Endothelial cell of umbilical vein (primary cell): ENCODE measurements at regions not wholly inside any gene's neighbourhood (a gene's known extent, or its start where the extent isn't known, plus 50 kb on each side); places are given as distances from the start of the nearest gene placed in this dataset.

Experiments used
- BruUV-seq: library from RNA; stranded (reverse); fragments of 400-500 nt; replicated peaks from 2 replicates; lab custom pipeline; 2021; lab: Mats Ljungman, UMichigan
- CTCF ChIA-PET: fragments of 300-600, 350-600 bp; sonication (Branson Sonifier 250); formaldehyde crosslinking; loops from one replicate; lab custom pipeline; 2021; ENCODE audit warnings: antibody characterized with exemption, inconsistent platforms; lab: Charles Lee
- POLR2A ChIA-PET: fragments of 300-600, 350-600 bp; sonication (Branson Sonifier 250); formaldehyde crosslinking; loops from one replicate; lab custom pipeline; 2021; ENCODE audit warnings: antibody characterized with exemption, inconsistent platforms; lab: Charles Lee
- DNase-seq: peaks from one replicate; pipeline ENCODE4 v3.0.0-alpha.2; 2011; ENCODE audit warnings: low read depth, low spot score
- FAIRE-seq: peaks from 2 replicates; lab custom pipeline; 2011; peaks lifted over from hg19 to GRCh38; lab: Jason Lieb, UNC
- H2AFZ ChIP-seq: 2 replicates; pipeline ENCODE4 v1.6.0; 2012; ENCODE audit warnings: low read depth, low read length, control low read depth, inconsistent platforms
- H3K27ac ChIP-seq: 2 replicates; pipeline ENCODE4 v1.5.1; 2011; ENCODE audit warnings: low read depth, mild to moderate bottlenecking, control low read depth, low read length, moderate library complexity; ENCODE audit not compliant: insufficient read depth
- H3K27me3 ChIP-seq, 2 experiments: 2 replicates each; pipeline versions ENCODE4 v1.6.0 to v1.6.1; 2011; ENCODE audit warnings: low read length in 2 of 2, mixed read lengths in 1 of 2; ENCODE audit not compliant: control insufficient read depth in 2 of 2, insufficient read depth in 2 of 2
- H3K36me3 ChIP-seq, 2 experiments: 2 replicates in 1 of 2; 3 replicates in 1 of 2; pipeline ENCODE4 v1.5.1; 2011; ENCODE audit warnings: low read length in 2 of 2, mild to moderate bottlenecking in 1 of 2, moderate library complexity in 1 of 2; ENCODE audit not compliant: control insufficient read depth in 2 of 2, insufficient read depth in 2 of 2; ENCODE audit errors: extremely low read depth in 1 of 2
- H3K4me1 ChIP-seq: 3 replicates; pipeline ENCODE4 v1.5.1; 2011; ENCODE audit warnings: mild to moderate bottlenecking, low read length; ENCODE audit not compliant: control insufficient read depth, insufficient read depth; ENCODE audit errors: extremely low read depth
- H3K4me2 ChIP-seq: 2 replicates; pipeline ENCODE4 v1.6.1; 2011; ENCODE audit warnings: low read length, control low read depth, mixed read lengths; ENCODE audit not compliant: insufficient read depth
- H3K4me3 ChIP-seq, 3 experiments: fragments of 200-600 bp in 1 of 3; sonication (generic), shearing (Covaris generic) in 1 of 3; replicated peaks in 1 of 3; 2 replicates each; pipeline ENCODE4 v1.5.1; 2011 to 2016; ENCODE audit warnings: control low read depth in 3 of 3, low read length in 3 of 3, mild to moderate bottlenecking in 2 of 3, inconsistent platforms in 1 of 3, low read depth in 1 of 3, moderate library complexity in 1 of 3; ENCODE audit not compliant: insufficient read depth in 1 of 3
- H3K79me2 ChIP-seq: 2 replicates; pipeline ENCODE4 v1.6.0; 2012; ENCODE audit warnings: low read length, inconsistent platforms; ENCODE audit not compliant: control insufficient read depth, insufficient read depth
- H3K9ac ChIP-seq: replicated peaks from 2 replicates; pipeline ENCODE3; 2011; ENCODE audit warnings: low read length, control low read depth; ENCODE audit not compliant: insufficient read depth; ENCODE audit errors: extremely low read depth
- H3K9me1 ChIP-seq: replicated peaks from 3 replicates; pipeline ENCODE4 v1.6.0; 2011; ENCODE audit warnings: mild to moderate bottlenecking, low read length; ENCODE audit not compliant: control insufficient read depth, insufficient read depth; ENCODE audit errors: extremely low read depth
- H3K9me3 ChIP-seq: replicated peaks from 2 replicates; pipeline ENCODE4 v1.5.1; 2012; ENCODE audit warnings: low read length, inconsistent platforms; ENCODE audit not compliant: control insufficient read depth, insufficient read depth
- H4K20me1 ChIP-seq: replicated peaks from 2 replicates; pipeline ENCODE3; 2011; ENCODE audit warnings: mild to moderate bottlenecking, low read length; ENCODE audit not compliant: control insufficient read depth, insufficient read depth; ENCODE audit errors: extremely low read depth
- EZH2 ChIP-seq: IDR thresholded peaks from 2 replicates; pipeline ENCODE4 v1.6.1; 2012; ENCODE audit warnings: borderline replicate concordance, low read depth, mild to moderate bottlenecking, moderate library complexity, low read length, inconsistent platforms; ENCODE audit not compliant: severe bottlenecking
- FOS ChIP-seq: IDR thresholded peaks from 2 replicates; pipeline ENCODE4 v1.6.1; 2011; ENCODE audit warnings: mild to moderate bottlenecking, low read length, moderate library complexity, borderline replicate concordance; ENCODE audit not compliant: insufficient read depth
- GATA2 ChIP-seq: IDR thresholded peaks from 2 replicates; pipeline ENCODE4 v1.7.0; 2011; ENCODE audit warnings: low read depth, mild to moderate bottlenecking, moderate library complexity, mixed read lengths, low read length; ENCODE audit not compliant: insufficient read length, insufficient read depth
- MYC ChIP-seq: IDR thresholded peaks from one replicate; pipeline ENCODE4 v1.6.1; 2011; ENCODE audit warnings: mild to moderate bottlenecking, low read depth, low read length
- POLR2A ChIP-seq: IDR thresholded peaks from 2 replicates; pipeline ENCODE4 v1.6.1; 2012; ENCODE audit warnings: low read depth, mild to moderate bottlenecking, control low read depth, low read length
- POLR2AphosphoS5 ChIP-seq: IDR thresholded peaks from 2 replicates; pipeline ENCODE4 v1.6.1; 2012; ENCODE audit warnings: low read depth, mild to moderate bottlenecking, control low read depth, low read length, moderate library complexity; ENCODE audit not compliant: insufficient read depth
- dilution Hi-C: fragments of 300-500 bp; cut with MboI; formaldehyde crosslinking; loops from one replicate; pipeline ENCODE4 v1.15.0; 2019; ENCODE audit warnings: low sequenced_read_pairs; ENCODE audit not compliant: extremely low pct_ligation_motif_present
- intact Hi-C: fragments of 100-400 bp; cut with micrococcal nuclease; formaldehyde crosslinking; loops from one replicate; pipeline ENCODE4 v1.10.0; 2022
- TF ChIP-seq, protein P1 (sequence below), 2 donors: IDR thresholded peaks; 1 replicate in 1 of 2; 2 replicates in 1 of 2; pipeline ENCODE4 v1.5.1; 2011; ENCODE audit warnings: low read length in 2 of 2, mild to moderate bottlenecking in 2 of 2, moderate library complexity in 2 of 2, control low read depth in 1 of 2, inconsistent platforms in 1 of 2, low read depth in 1 of 2; ENCODE audit not compliant: insufficient read depth in 1 of 2; ENCODE audit errors: extremely low read depth in 1 of 2
- TF ChIP-seq, protein P2 (sequence below): IDR thresholded peaks from 2 replicates; pipeline ENCODE4 v1.6.1; 2011; ENCODE audit not compliant: insufficient read depth, insufficient read length

DNA sequence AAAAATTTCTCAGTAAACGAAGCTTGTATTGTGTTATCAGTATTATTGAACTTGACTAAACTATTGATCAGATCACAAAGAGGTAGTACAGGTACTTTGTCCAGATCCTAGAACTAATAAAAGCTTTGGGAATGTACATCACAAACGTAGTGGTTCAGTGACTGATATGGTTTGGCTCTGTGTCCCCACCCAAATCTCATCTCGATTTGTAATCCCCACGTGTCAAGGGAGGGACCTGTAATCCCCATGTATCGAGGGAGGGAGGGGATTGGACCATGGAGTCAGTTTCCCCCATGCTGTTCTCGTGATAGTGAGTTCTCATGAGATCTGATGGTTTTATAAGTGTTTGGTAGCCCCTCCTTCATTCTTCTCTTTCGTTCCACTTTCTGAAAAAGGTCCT is 100.9 kb downstream of the ARRDC3 start:
- intact Hi-C loops = loop anchor here (5.0 kb wide), 1 partner anchor 875 kb away; the partner anchor contains the start of gene CETN3

More for the DNA sequence above, 100.9 kb downstream of the ARRDC3 start:
- no peak for FAIRE-seq
- dilution Hi-C loops = loop anchor here (5.0 kb wide), 1 partner anchor 100 kb away; the partner anchor contains the start of gene ARRDC3
- Histone ChIP-seq H3K9me1 (no peaks in the 10 kb centered on the region), H3K9me3 (no peaks in the 10 kb centered on the region), H4K20me1 (no peaks in the 10 kb centered on the region), H3K4me2 (peak overlapping the region; percentile 76), H3K79me2 (no peaks in the 10 kb centered on the region), H3K27me3 (no peaks in the 10 kb centered on the region), H3K36me3 (no peaks in the 10 kb centered on the region), H3K4me3 (no peak overlapping the region), H3K9ac (no peak overlapping the region), H3K4me1 (peaks cover 24% of the 10 kb centered on the region), H2AFZ (no peak overlapping the region), H3K27ac (peak overlapping the region; percentile 99)
- BruUV-seq = no TSS peak
- no peak for TF ChIP-seq FOS
- no peak for TF ChIP-seq MYC
- TF ChIP-seq GATA2 = no peak
- TF ChIP-seq, protein P1, sequence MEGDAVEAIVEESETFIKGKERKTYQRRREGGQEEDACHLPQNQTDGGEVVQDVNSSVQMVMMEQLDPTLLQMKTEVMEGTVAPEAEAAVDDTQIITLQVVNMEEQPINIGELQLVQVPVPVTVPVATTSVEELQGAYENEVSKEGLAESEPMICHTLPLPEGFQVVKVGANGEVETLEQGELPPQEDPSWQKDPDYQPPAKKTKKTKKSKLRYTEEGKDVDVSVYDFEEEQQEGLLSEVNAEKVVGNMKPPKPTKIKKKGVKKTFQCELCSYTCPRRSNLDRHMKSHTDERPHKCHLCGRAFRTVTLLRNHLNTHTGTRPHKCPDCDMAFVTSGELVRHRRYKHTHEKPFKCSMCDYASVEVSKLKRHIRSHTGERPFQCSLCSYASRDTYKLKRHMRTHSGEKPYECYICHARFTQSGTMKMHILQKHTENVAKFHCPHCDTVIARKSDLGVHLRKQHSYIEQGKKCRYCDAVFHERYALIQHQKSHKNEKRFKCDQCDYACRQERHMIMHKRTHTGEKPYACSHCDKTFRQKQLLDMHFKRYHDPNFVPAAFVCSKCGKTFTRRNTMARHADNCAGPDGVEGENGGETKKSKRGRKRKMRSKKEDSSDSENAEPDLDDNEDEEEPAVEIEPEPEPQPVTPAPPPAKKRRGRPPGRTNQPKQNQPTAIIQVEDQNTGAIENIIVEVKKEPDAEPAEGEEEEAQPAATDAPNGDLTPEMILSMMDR (IDR thresholded peaks at IDR 0.05; ENCODE audit: extremely low read depth in 1 of 2, insufficient read depth in 1 of 2, low read depth in 1 of 2, low read length in 2 of 2) = no peak
- no peak for TF ChIP-seq POLR2A
- TF ChIP-seq, protein P2, sequence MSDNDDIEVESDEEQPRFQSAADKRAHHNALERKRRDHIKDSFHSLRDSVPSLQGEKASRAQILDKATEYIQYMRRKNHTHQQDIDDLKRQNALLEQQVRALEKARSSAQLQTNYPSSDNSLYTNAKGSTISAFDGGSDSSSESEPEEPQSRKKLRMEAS = no peak
- no peak for TF ChIP-seq POLR2AphosphoS5
- no peak for TF ChIP-seq EZH2
- no peak for DNase-seq
- ChIA-PET POLR2A (interaction anchor here (3.0 kb wide), 1 partner anchor 101 kb away, joined by 20 read pairs; the partner anchor contains the start of gene ARRDC3), CTCF (interaction anchor here (3.7 kb wide), 1 partner anchor 103 kb away, joined by 37 read pairs; no protein-coding TSS in a partner anchor)
